Smooth muscle cell (in vitro differentiated cells): ENCODE measurements at regions not wholly inside any gene's neighbourhood (a gene's known extent, or its start where the extent isn't known, plus 50 kb on each side); places are given as distances from the start of the nearest gene placed in this dataset.

ENCODE experiments used
- DNase-seq: peaks from one replicate; lab custom pipeline; 2025; ENCODE audit not compliant: unreplicated experiment; lab: John Stamatoyannopoulos, UW
- H2AFZ ChIP-seq: fragments of 200-600 bp; sonication (generic); 2 replicates; pipeline ENCODE4 v1.6.0; 2016; ENCODE audit warnings: antibody characterized with exemption, low read depth, mild to moderate bottlenecking
- H3F3A ChIP-seq: fragments of 200-600 bp; sonication (generic); 2 replicates; pipeline ENCODE4 v1.6.0; 2017; ENCODE audit warnings: antibody characterized with exemption, low read depth
- H3K27ac ChIP-seq: fragments of 200-600 bp; sonication (generic); 2 replicates; pipeline ENCODE4 v1.5.1; 2016; ENCODE audit warnings: low read depth, mild to moderate bottlenecking
- H3K27me3 ChIP-seq: fragments of 200-600 bp; sonication (generic); 2 replicates; pipeline ENCODE4 v1.6.1; 2016; ENCODE audit warnings: low read depth, mild to moderate bottlenecking
- H3K36me3 ChIP-seq: fragments of 200-600 bp; sonication (generic); 2 replicates; pipeline ENCODE4 v1.5.1; 2016; ENCODE audit warnings: low read depth
- H3K4me1 ChIP-seq: fragments of 200-600 bp; sonication (generic); 2 replicates; pipeline ENCODE4 v1.5.1; 2016; ENCODE audit warnings: low read depth
- H3K4me2 ChIP-seq: fragments of 200-600 bp; sonication (generic); 2 replicates; pipeline ENCODE4 v1.6.0; 2016; ENCODE audit warnings: mild to moderate bottlenecking
- H3K4me3 ChIP-seq: fragments of 200-600 bp; sonication (generic); 2 replicates; pipeline ENCODE4 v1.5.1; 2016; ENCODE audit warnings: mild to moderate bottlenecking
- H3K79me2 ChIP-seq: fragments of 200-600 bp; sonication (generic); 2 replicates; pipeline ENCODE4 v1.6.0; 2016; ENCODE audit warnings: low read depth, mild to moderate bottlenecking
- H3K9ac ChIP-seq: fragments of 200-600 bp; sonication (generic); 2 replicates; pipeline ENCODE4 v1.6.0; 2016; ENCODE audit warnings: low read depth
- H3K9me3 ChIP-seq: fragments of 200-600 bp; sonication (generic); replicated peaks from 2 replicates; pipeline ENCODE4 v1.5.1; 2016; ENCODE audit warnings: low read depth
- H4K20me1 ChIP-seq: fragments of 200-600 bp; sonication (generic); 2 replicates; pipeline ENCODE4 v1.6.0; 2016; ENCODE audit warnings: low read depth
- WGBS: methylation state at CpG from one replicate; pipeline ENCODE4 v1.1.7; 2016; ENCODE audit warnings: low lambda C conversion rate; 5-methylcytosine and 5-hydroxymethylcytosine counted together
- TF ChIP-seq, protein P1 (sequence below): fragments of 200-600 bp; sonication (generic); IDR thresholded peaks from 2 replicates; pipeline ENCODE4 v1.5.1; 2017; ENCODE audit warnings: borderline replicate concordance, mild to moderate bottlenecking, antibody characterized with exemption; ENCODE audit not compliant: insufficient read depth, poor library complexity, severe bottlenecking

DNA sequence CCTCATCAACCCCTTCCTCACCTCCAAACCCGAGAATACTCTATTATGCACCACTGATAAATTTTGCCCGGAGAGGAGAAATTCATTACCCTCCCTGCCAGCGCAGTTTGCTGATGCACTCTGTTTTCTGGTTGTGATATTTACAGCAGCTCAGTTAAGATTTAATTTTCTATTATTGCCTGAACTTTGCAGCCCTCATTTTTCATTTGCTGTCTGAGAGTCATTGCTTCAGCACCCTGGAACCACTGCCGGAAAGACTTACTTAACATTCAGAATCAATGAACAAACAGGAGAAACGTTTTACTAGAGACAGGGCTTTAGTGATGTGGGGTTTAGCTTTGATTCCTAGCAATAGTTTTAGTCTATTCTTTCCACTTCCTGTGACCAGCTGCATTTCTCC is 56.7 kb upstream of the MAMDC2 start:
- H3K4me1 ChIP-seq = peaks cover 5% of the 10 kb centered on the region
- no peak overlapping the region for H3K4me3 ChIP-seq
- TF ChIP-seq, protein P1, sequence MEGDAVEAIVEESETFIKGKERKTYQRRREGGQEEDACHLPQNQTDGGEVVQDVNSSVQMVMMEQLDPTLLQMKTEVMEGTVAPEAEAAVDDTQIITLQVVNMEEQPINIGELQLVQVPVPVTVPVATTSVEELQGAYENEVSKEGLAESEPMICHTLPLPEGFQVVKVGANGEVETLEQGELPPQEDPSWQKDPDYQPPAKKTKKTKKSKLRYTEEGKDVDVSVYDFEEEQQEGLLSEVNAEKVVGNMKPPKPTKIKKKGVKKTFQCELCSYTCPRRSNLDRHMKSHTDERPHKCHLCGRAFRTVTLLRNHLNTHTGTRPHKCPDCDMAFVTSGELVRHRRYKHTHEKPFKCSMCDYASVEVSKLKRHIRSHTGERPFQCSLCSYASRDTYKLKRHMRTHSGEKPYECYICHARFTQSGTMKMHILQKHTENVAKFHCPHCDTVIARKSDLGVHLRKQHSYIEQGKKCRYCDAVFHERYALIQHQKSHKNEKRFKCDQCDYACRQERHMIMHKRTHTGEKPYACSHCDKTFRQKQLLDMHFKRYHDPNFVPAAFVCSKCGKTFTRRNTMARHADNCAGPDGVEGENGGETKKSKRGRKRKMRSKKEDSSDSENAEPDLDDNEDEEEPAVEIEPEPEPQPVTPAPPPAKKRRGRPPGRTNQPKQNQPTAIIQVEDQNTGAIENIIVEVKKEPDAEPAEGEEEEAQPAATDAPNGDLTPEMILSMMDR = no peak
- no peaks in the 10 kb centered on the region for H3K27me3 ChIP-seq
- H3F3A ChIP-seq = no peaks in the 10 kb centered on the region
- H3K4me2 ChIP-seq = no peak overlapping the region
- no peak overlapping the region for H3K27ac ChIP-seq
- no peak for DNase-seq
- no peaks in the 10 kb centered on the region for H4K20me1 ChIP-seq
- H3K9ac ChIP-seq = no peak overlapping the region
- no peaks in the 10 kb centered on the region for H3K36me3 ChIP-seq
- WGBS = 60% methylated on average over 5 of the region's 5 CpGs
- H2AFZ ChIP-seq = no peak overlapping the region
- H3K79me2 ChIP-seq = no peaks in the 10 kb centered on the region
- H3K9me3 ChIP-seq = no peaks in the 10 kb centered on the region

DNA sequence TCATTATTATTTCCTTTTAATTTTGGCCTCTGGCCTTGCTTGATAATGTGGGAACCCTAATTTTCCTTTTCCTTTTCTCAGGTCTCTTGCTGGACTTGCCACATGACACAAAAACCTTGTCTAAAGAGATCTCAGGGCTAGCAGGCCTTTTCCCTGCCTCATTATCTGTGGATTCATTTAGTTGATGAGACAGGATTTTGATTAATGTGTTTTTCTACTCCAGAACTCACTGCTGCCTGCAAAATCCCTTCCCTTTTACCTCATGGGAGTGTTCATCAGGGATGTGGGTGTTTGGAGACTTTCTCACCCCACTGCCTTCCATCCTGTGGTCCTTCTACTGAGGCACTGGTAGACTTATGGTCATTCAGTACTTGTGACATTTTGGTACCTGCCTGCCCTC is 56.2 kb upstream of the MAMDC2 start:
- no peak for DNase-seq
- Histone ChIP-seq H3K9ac (no peak overlapping the region), H3K27me3 (no peaks in the 10 kb centered on the region)

DNA sequence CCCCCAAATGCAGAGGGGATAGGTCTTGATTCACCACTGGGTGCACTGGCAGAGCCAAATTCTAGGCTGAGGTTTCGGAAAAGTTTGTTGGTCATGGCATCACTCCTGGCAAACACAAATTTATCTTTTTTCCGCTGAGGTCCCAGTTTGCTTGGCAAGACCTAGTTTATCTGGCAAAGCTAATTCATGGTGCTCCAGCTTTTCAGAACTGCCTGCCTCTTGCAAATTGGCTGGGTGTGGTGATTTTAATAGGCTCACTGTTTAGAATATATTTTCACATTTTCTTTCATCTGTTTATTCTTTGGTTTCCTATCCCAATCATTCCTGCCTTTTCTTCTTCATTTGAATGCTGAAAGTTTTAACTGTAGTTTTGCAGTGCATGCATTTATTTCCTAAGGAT is 50.5 kb upstream of the MAMDC2 start:
- no peaks in the 10 kb centered on the region for H3K4me1 ChIP-seq
- H3K9me3 ChIP-seq = no peaks in the 10 kb centered on the region
- peaks cover 5% of the 10 kb centered on the region for H3K27me3 ChIP-seq
- WGBS = 65% methylated on average over 2 of the region's 2 CpGs
- H3K27ac ChIP-seq = no peak overlapping the region
- no peak for DNase-seq
- no peaks in the 10 kb centered on the region for H3F3A ChIP-seq
- no peaks in the 10 kb centered on the region for H3K36me3 ChIP-seq
- H3K79me2 ChIP-seq = no peaks in the 10 kb centered on the region
- no peak overlapping the region for H3K4me2 ChIP-seq
- no peak overlapping the region for H2AFZ ChIP-seq
- TF ChIP-seq, protein P1 = no peak
- H3K9ac ChIP-seq = no peak overlapping the region
- H4K20me1 ChIP-seq = no peaks in the 10 kb centered on the region
- H3K4me3 ChIP-seq = no peak overlapping the region

More for the DNA sequence above, 56.2 kb upstream of the MAMDC2 start:
- no peak overlapping the region for H3K27ac ChIP-seq
- H4K20me1 ChIP-seq = no peaks in the 10 kb centered on the region
- H3K9me3 ChIP-seq = no peaks in the 10 kb centered on the region
- no peak overlapping the region for H3K4me3 ChIP-seq
- TF ChIP-seq, protein P1 = no peak
- H3K36me3 ChIP-seq = no peaks in the 10 kb centered on the region
- no peaks in the 10 kb centered on the region for H3F3A ChIP-seq
- H2AFZ ChIP-seq = no peak overlapping the region
- no peaks in the 10 kb centered on the region for H3K4me1 ChIP-seq
- H3K79me2 ChIP-seq = no peaks in the 10 kb centered on the region
- H3K4me2 ChIP-seq = no peak overlapping the region
